Activated naive CD4-positive, alpha-beta T cell treated with anti-CD3 and anti-CD28 coated beads, Interleukin-2, amount 50 U/mL, for 16 hours (primary cell): ENCODE measurements at regions not wholly inside any gene's neighbourhood (a gene's known extent, or its start where the extent isn't known, plus 50 kb on each side); places are given as distances from the start of the nearest gene placed in this dataset.
"Not testable (repeated sequence)": the region's sequence is repeated elsewhere in the genome, so short reads cannot be mapped to it uniquely, and the experiment has no call there.

Source experiments
- DNase-seq: peaks from one replicate; pipeline ENCODE4 v3.0.0-alpha.2; 2020

GRCh38 chr6:54440549-54440948, 132.3 kb downstream of the TINAG start:
- DNase-seq, result no peak

- DNase-seq, result no peak
Observed at GRCh38 chr6:54441020-54441419, 132.8 kb downstream of the TINAG start.

GRCh38 chr6:54441687-54442248, 133.5 kb downstream of the TINAG start:
- no peak for DNase-seq

GRCh38 chr6:54445207-54445606, 137.0 kb downstream of the TINAG start:
- no peak for DNase-seq

GRCh38 chr6:54448617-54449016, 140.4 kb downstream of the TINAG start:
- DNase-seq, result no peak

GRCh38 chr6:54451516-54451915, 143.3 kb downstream of the TINAG start:
- DNase-seq, result no peak

GRCh38 chr6:54463354-54464024, 155.2 kb downstream of the TINAG start:
- no peak for DNase-seq

- DNase-seq, result no peak
Observed at GRCh38 chr6:54465649-54466300, 157.5 kb downstream of the TINAG start.

GRCh38 chr6:54467384-54467783, 159.1 kb downstream of the TINAG start:
- no peak for DNase-seq

GRCh38 chr6:54473328-54473727, 165.1 kb downstream of the TINAG start:
- DNase-seq, result no peak

- no peak for DNase-seq
Observed at GRCh38 chr6:54474898-54475297, 166.7 kb downstream of the TINAG start.

GRCh38 chr6:54481091-54481490, 172.8 kb downstream of the TINAG start:
- DNase-seq, result no peak

GRCh38 chr6:54491431-54491830, 183.2 kb downstream of the TINAG start:
- DNase-seq, result no peak

- no peak for DNase-seq
Observed at GRCh38 chr6:54493138-54493537, 184.9 kb downstream of the TINAG start.

GRCh38 chr6:54503144-54503543, 194.9 kb downstream of the TINAG start:
- no peak for DNase-seq

- DNase-seq, result no peak
Observed at GRCh38 chr6:54515013-54515412, 206.8 kb downstream of the TINAG start.

GRCh38 chr6:54515713-54516112, 207.5 kb downstream of the TINAG start:
- DNase-seq, result no peak

GRCh38 chr6:54516321-54516720, 208.1 kb downstream of the TINAG start:
- DNase-seq, result no peak

GRCh38 chr6:54519161-54519560, 210.9 kb downstream of the TINAG start:
- no peak for DNase-seq

- no peak for DNase-seq
Observed at GRCh38 chr6:54525731-54526130, 217.5 kb downstream of the TINAG start.

GRCh38 chr6:54533567-54533966, 225.3 kb downstream of the TINAG start:
- no peak for DNase-seq

GRCh38 chr6:54535568-54535967, 227.3 kb downstream of the TINAG start:
- DNase-seq, result no peak

- DNase-seq, result no peak
Observed at GRCh38 chr6:54541541-54541940, 233.3 kb downstream of the TINAG start.

GRCh38 chr6:54559136-54559535, 250.9 kb downstream of the TINAG start:
- DNase-seq, result no peak

GRCh38 chr6:54564188-54564587, 255.9 kb downstream of the TINAG start:
- DNase-seq, result not testable (repeated sequence)
